Peyer's patch (tissue), 4 donors: ENCODE measurements at regions not wholly inside any gene's neighbourhood (a gene's known extent, or its start where the extent isn't known, plus 50 kb on each side); places are given as distances from the start of the nearest gene placed in this dataset.

Source experiments
- POLR2A ChIP-seq, 2 donors: fragments of 450-650 bp; IDR thresholded peaks; one replicate each; pipeline ENCODE4 v1.5.1; 2017; ENCODE audit warnings: antibody characterized with exemption in 2 of 2, mild to moderate bottlenecking in 2 of 2, moderate library complexity in 2 of 2
- TF ChIP-seq, protein P1 (sequence below), 6 experiments: fragments of 450-650 bp in 4 of 6; fragments of 200-600 bp in 2 of 6; sonication (generic) in 1 of 6; IDR thresholded peaks; one replicate each; pipeline ENCODE4 v1.5.1; 2017 to 2019; ENCODE audit warnings: antibody characterized with exemption in 6 of 6, mild to moderate bottlenecking in 3 of 6, moderate library complexity in 1 of 6

DNA sequence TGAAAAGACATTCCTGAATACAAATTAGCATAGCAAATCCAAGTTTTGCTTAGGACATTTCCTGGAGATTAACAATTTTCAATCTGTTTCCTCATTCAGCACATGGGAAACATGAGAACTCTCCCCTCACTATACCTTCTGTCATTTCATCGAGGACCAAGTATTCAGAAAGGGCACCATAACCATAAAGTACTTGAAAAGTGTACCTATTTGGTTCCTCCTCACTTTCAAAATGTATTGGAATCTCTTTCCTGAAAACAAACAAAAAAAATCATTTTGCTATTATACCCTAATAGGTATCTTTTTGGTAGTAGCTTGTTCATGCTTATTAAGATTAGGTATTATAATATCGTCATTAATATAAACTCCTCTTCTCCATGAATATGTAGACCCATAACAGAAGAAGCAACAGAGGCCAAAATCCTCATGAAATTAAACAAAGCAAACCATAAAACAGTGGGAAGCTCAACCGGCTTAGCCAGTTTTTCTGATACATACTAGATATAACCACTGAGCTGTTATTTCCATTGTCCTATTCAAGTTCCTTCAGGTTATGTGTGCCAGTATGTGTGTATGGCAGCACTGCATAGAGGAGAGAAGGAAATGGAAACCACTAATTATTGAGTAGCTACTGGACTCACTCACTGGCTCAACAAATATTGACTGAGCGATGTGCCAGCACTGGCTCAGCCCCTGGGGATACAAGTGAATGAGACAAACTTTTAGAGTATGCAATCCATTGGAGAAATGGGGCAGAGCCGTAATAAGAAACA is 274.0 kb downstream of the MAFB start:
- TF ChIP-seq, protein P1, sequence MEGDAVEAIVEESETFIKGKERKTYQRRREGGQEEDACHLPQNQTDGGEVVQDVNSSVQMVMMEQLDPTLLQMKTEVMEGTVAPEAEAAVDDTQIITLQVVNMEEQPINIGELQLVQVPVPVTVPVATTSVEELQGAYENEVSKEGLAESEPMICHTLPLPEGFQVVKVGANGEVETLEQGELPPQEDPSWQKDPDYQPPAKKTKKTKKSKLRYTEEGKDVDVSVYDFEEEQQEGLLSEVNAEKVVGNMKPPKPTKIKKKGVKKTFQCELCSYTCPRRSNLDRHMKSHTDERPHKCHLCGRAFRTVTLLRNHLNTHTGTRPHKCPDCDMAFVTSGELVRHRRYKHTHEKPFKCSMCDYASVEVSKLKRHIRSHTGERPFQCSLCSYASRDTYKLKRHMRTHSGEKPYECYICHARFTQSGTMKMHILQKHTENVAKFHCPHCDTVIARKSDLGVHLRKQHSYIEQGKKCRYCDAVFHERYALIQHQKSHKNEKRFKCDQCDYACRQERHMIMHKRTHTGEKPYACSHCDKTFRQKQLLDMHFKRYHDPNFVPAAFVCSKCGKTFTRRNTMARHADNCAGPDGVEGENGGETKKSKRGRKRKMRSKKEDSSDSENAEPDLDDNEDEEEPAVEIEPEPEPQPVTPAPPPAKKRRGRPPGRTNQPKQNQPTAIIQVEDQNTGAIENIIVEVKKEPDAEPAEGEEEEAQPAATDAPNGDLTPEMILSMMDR (IDR thresholded peaks at IDR 0.05): no peak
- TF ChIP-seq POLR2A (IDR thresholded peaks at IDR 0.05): peak in 1 of 2 donors; percentile 19
